Pulmonary artery endothelial cell (primary cell): ENCODE measurements at regions not wholly inside any gene's neighbourhood (a gene's known extent, or its start where the extent isn't known, plus 50 kb on each side); places are given as distances from the start of the nearest gene placed in this dataset.
"Not testable (repeated sequence)": the region's sequence is repeated elsewhere in the genome, so short reads cannot be mapped to it uniquely, and the experiment has no call there.

Experiments
- DNase-seq: peaks from one replicate; pipeline ENCODE4 v3.0.0-alpha.2; 2011; ENCODE audit warnings: low read depth, low spot score

GRCh38 chr3:170657312-170657711, 71.4 kb upstream of the SLC7A14 start:
- no peak for DNase-seq

- no peak for DNase-seq
Measured at GRCh38 chr3:170656284-170656683, 70.4 kb upstream of the SLC7A14 start.

GRCh38 chr3:170653801-170654200, 67.9 kb upstream of the SLC7A14 start:
- DNase-seq = no peak

DNA sequence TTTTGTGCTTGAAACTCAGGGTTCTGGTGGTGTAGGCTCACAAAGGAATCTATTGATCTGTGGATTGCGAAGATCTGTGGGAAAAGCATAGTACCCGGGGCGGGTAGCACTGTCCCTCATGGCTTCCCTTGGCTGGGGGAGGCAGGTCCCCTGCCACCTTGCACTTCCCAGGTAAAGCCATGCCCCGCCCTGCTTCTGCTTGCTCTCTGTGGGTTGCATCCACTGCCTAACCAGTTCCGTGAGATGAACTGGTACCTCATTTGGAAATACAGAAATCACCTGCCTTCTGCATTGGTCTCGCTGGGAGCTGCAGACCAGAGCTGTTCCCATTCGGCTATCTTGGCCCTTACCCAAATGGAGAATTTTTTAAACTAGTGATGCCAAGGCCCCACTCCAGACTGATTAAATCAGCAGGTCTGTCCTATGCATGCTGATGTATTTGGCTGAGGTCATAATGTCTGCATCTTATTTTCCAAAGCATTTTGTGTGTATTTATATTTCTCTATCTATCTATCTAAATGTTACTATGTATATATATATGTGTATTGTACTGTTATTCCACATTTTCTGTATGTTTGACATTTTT, 65.5 kb upstream of the SLC7A14 start:
- DNase-seq = no peak

DNA sequence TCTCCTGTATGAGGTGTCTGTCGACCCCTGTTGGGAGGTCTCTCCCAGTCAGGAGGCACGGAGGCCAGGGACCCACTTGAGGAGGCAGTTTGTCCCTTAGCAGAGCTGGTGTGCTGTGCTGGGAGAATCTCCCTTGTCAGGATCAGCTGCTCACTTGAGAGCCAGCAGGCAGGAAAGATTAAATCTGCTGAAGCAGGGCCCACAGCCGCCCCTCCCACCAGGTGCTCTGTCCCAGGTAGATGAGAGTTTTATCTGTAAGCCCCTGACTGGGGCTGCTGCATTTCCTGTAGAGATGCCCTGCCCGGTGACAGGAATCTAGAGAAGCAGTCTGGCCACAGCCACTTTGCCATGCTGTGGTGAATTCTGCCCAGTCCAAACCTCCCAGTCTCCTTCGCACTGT, 64.7 kb upstream of the SLC7A14 start:
- DNase-seq = not testable (repeated sequence)

GRCh38 chr3:170644711-170645110, 58.8 kb upstream of the SLC7A14 start:
- no peak for DNase-seq

- no peak for DNase-seq
Measured at GRCh38 chr3:170643831-170644230, 58.0 kb upstream of the SLC7A14 start.

- DNase-seq = no peak
Measured at GRCh38 chr3:170642882-170643601, 57.2 kb upstream of the SLC7A14 start.

GRCh38 chr3:170641510-170642236, 55.8 kb upstream of the SLC7A14 start:
- no peak for DNase-seq

DNA sequence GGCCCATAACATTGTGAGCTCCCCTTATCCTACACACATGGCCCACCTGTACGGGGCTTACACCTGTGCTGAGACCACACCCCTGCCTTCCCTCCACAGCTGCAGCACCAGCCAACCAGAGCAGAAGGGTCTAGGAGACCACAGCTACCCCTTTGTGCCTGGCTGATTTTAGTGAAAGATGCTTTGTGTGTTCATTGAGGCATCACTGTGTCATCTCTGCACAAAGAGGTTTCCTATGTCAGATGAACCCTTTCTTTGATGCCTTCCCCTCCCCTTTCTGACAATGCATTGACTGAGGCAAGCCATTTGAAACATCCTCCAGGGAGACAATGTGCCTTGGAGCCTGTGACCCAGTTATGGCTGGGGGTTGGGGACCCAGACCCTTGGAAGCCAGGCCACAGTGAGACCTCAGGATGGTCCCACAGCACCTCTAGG, 54.9 kb upstream of the SLC7A14 start:
- DNase-seq = no peak

- no peak for DNase-seq
Measured at GRCh38 chr3:170638988-170639387, 53.1 kb upstream of the SLC7A14 start.

GRCh38 chr3:170637306-170637705, 51.4 kb upstream of the SLC7A14 start:
- DNase-seq = no peak

DNA sequence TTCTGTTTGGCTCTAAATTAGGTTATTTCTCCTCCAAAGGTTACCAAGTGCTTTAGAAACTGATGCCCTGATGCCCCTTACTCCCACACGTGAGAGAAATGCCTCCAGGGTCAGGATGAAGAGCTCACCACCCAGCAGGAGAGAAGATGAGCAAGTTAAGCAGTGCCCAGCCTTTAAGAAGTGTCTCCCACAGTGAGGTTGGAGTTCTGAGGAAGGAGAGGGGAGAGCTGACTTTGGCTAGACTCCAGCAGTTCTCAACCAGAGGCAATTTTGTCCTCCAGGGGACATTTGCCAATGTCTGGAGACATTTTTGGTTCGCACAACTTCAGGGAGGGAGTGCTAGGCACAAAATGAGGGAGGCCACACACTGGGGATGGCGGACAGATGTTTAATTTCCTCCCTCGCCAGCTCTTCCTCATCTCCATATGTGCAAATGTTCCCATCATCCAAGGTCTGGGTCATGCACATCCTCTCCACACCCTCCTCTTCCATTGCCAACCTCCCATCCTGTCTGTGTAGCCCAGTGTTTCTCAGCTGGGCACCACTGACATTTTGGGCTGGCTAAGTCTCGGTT, 50.6 kb upstream of the SLC7A14 start:
- DNase-seq = no peak
